Left ventricle myocardium inferior (tissue), 1 donor: ENCODE measurements at regions not wholly inside any gene's neighbourhood (a gene's known extent, or its start where the extent isn't known, plus 50 kb on each side); places are given as distances from the start of the nearest gene placed in this dataset.
"Not testable (repeated sequence)": the region's sequence is repeated elsewhere in the genome, so short reads cannot be mapped to it uniquely, and the experiment has no call there.

Experiments
- DNase-seq: peaks from one replicate; pipeline ENCODE4 v3.0.0-alpha.2; 2020
- H3K27ac ChIP-seq: fragments of 200-600 bp; replicated peaks from 2 replicates; pipeline ENCODE4 v1.8.0; 2021
- H3K27me3 ChIP-seq: fragments of 200-600 bp; 2 replicates; pipeline ENCODE4 v1.8.0; 2021; ENCODE audit warnings: low read depth
- H3K36me3 ChIP-seq: fragments of 200-600 bp; 2 replicates; pipeline ENCODE4 v1.8.0; 2021
- H3K4me1 ChIP-seq: fragments of 200-600 bp; 2 replicates; pipeline ENCODE4 v1.8.0; 2021
- H3K4me3 ChIP-seq: fragments of 200-600 bp; 2 replicates; pipeline ENCODE4 v1.8.0; 2021; ENCODE audit warnings: mild to moderate bottlenecking, moderate library complexity
- H3K9me3 ChIP-seq: fragments of 200-600 bp; replicated peaks from 2 replicates; pipeline ENCODE4 v1.8.0; 2021
- intact Hi-C: fragments of 100-400 bp; cut with micrococcal nuclease; formaldehyde crosslinking; loops from one replicate; pipeline ENCODE4 v1.11.0; 2022
- donor health status: DM: no; HTN: yes; CAD: no; lungs with severe emphysema.

DNA sequence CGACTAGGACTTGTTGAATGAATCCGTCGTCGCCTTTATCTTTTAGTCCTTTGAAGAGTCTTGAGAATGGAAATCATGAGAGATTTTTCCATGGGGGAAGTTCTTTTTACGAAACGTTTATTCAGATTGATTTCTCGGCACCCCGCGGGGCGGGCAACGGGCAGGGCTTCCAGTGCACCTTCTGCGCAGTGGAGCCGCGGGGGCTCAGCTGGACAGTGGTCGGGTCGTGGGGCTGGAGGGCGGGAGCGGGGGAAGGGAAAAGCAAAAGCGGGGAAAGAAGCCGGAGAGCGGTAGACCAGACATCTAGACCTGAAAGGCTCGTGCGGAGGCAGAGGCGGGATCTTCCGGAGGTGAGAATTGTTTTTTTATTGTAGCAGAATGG is 103.0 kb downstream of the NBPF11 start:
- H3K9me3 ChIP-seq, DNase-seq, H3K4me1 ChIP-seq, intact Hi-C loops, H3K36me3 ChIP-seq, H3K27ac ChIP-seq: not testable (repeated sequence)
- Histone ChIP-seq H3K4me3 (peak overlapping the region; percentile 53), H3K27me3 (peaks cover 14% of the 10 kb centered on the region)

DNA sequence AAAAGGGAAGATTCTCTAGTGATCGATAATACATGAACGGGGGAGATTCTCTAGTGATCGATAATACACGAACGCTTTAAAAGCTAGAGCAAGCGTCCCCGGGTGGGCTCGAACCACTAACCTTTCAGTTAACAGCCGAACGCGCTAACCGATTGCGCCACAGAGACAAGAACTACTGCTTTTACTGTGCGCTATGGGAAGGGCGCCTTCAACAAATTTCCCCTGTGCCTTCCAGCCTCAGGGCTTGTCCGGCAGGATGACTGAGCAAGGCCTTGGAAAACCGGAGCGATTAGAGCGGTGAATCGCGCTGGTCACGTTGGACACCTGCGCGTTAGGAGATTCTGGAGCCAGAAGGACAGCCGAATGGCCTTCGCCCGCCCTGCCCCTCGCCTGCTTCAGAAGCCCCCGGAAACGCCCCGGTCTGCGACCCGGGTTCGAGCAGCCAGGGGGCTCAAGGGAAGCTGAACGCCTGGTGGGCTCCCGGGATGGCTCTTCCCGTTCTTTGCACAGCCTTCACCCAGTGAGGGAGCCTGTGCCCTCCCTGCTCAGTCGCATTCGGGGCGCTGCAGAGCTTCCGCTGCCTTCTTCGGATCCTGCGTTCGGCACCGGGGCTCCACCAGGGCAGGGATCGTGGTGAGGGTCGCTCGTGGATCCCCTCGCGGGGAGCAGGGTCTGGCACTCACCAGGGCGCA is 103.5 kb downstream of the NBPF11 start:
- intact Hi-C loops, H3K4me1 ChIP-seq, H3K27ac ChIP-seq, DNase-seq, H3K36me3 ChIP-seq, H3K9me3 ChIP-seq: not testable (repeated sequence)
- Histone ChIP-seq H3K4me3 (peak overlapping the region; percentile 53), H3K27me3 (peaks cover 14% of the 10 kb centered on the region)

DNA sequence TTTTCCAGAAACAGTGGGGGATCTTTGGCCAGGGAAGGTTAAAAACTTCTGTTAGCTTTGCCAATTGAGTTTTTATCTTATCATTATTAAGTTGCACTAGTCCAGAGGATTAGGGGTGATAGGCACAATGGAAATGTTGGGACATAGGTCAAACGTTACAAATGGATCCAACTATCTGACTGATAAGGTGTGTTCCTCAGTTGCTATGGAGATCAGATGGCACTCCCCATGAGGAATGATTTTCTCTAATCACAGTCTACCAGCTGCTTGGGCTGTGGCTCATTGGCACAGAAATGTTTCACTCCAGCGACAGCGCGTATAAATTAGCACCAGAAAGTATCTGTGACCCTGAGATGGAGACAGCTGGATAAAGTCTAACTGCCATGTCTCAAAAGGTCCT is 106.2 kb downstream of the NBPF11 start:
- intact Hi-C loops, H3K4me3 ChIP-seq, DNase-seq: not testable (repeated sequence)

DNA sequence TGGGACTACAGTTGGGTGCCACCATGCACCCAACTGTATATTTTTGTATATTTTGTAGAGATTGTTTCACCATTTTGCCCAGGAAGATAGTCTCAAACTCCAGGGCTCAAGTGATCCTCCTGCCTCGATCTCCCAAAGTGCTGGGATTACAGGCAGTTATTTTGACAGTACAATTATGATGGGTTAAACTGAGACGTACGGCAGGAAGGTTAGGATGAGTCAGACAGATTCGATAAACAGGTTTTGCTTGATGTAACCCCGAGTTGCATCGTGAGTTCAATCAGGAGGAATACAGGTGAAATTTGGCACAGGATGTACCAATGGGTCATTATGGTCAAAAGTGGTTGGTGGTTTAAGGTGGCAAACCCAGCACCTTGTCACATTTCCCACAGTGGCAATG is 107.6 kb downstream of the NBPF11 start:
- H3K4me3 ChIP-seq, H3K9me3 ChIP-seq, H3K4me1 ChIP-seq, H3K27ac ChIP-seq, H3K36me3 ChIP-seq, intact Hi-C loops, DNase-seq: not testable (repeated sequence)
- peaks cover 14% of the 10 kb centered on the region for H3K27me3 ChIP-seq

More for the DNA sequence above, 106.2 kb downstream of the NBPF11 start:
- H3K9me3 ChIP-seq, H3K36me3 ChIP-seq, H3K4me1 ChIP-seq, H3K27ac ChIP-seq: not testable (repeated sequence)
- H3K27me3 ChIP-seq, result peaks cover 14% of the 10 kb centered on the region
